ENCODE measurements at regions not wholly inside any gene's neighbourhood (a gene's known extent, or its start where the extent isn't known, plus 50 kb on each side); places are given as distances from the start of the nearest gene placed in this dataset.

- H3K9ac ChIP-seq (ENCODE audit: insufficient read depth in 1 of 2, low read length in 2 of 2) = no peak overlapping the region
- H3K9me3 ChIP-seq (ENCODE audit: control insufficient read depth in 4 of 4, insufficient read depth in 3 of 4, low read length in 3 of 4) = peaks cover 0 to 3% (median 0%) of the 10 kb centered on the region in 4 donors
- no peak overlapping the region for H3K27ac ChIP-seq (ENCODE audit: low read depth in 1 of 2, low read length in 1 of 2)
- DNase-seq (no peak), ATAC-seq (ENCODE audit: insufficient read depth, low FRiP score) (no peak)
- H3K36me3 ChIP-seq (ENCODE audit: control insufficient read depth in 4 of 4, insufficient read depth in 4 of 4, low read length in 4 of 4) = no peaks in the 10 kb centered on the region
- no peaks in the 10 kb centered on the region for H3K27me3 ChIP-seq (ENCODE audit: control insufficient read depth in 3 of 3, insufficient read depth in 3 of 3, low read length in 2 of 3)
- no peak overlapping the region for H3K4me3 ChIP-seq
- TF ChIP-seq CTCF (IDR thresholded peaks at IDR 0.05; ENCODE audit: control extremely low read depth, extremely low read depth) = no peak
- WGBS, 2 donors = 72 to 82% methylated on average over 7 of the region's 7 CpGs
- H3K4me1 ChIP-seq (ENCODE audit: control insufficient read depth in 5 of 5, insufficient read depth in 5 of 5, low read length in 5 of 5) = no peaks in the 10 kb centered on the region
These were observed 289.3 kb upstream of the GOLIM4 start for GRCh38 chr3:168384990-168385389.

GRCh38 chr3:168383573-168383972 lies 287.8 kb upstream of the GOLIM4 start:
- Histone ChIP-seq H3K27ac (ENCODE audit: low read depth in 1 of 2, low read length in 1 of 2) (no peak overlapping the region), H3K36me3 (ENCODE audit: control insufficient read depth in 4 of 4, insufficient read depth in 4 of 4, low read length in 4 of 4) (no peaks in the 10 kb centered on the region), H3K27me3 (ENCODE audit: control insufficient read depth in 3 of 3, insufficient read depth in 3 of 3, low read length in 2 of 3) (no peaks in the 10 kb centered on the region), H3K9ac (ENCODE audit: insufficient read depth in 1 of 2, low read length in 2 of 2) (no peak overlapping the region), H3K4me1 (ENCODE audit: control insufficient read depth in 5 of 5, insufficient read depth in 5 of 5, low read length in 5 of 5) (no peaks in the 10 kb centered on the region), H3K4me3 (no peak overlapping the region), H3K9me3 (ENCODE audit: control insufficient read depth in 4 of 4, insufficient read depth in 3 of 4, low read length in 3 of 4) (peaks cover 0 to 3% (median 0%) of the 10 kb centered on the region in 4 donors)
- no peak for TF ChIP-seq CTCF (IDR thresholded peaks at IDR 0.05; ENCODE audit: control extremely low read depth, extremely low read depth)
- DNase-seq = no peak
- no peak for ATAC-seq (ENCODE audit: insufficient read depth, low FRiP score)
- WGBS, 2 donors = 90 to 97% methylated on average over 2 of the region's 2 CpGs

GRCh38 chr3:168371846-168372245 lies 276.1 kb upstream of the GOLIM4 start:
- no peak for TF ChIP-seq CTCF (IDR thresholded peaks at IDR 0.05; ENCODE audit: control extremely low read depth, extremely low read depth)
- Histone ChIP-seq H3K27ac (ENCODE audit: low read depth in 1 of 2, low read length in 1 of 2) (no peak overlapping the region), H3K27me3 (ENCODE audit: control insufficient read depth in 3 of 3, insufficient read depth in 3 of 3, low read length in 2 of 3) (no peaks in the 10 kb centered on the region), H3K4me3 (no peak overlapping the region), H3K4me1 (ENCODE audit: control insufficient read depth in 5 of 5, insufficient read depth in 5 of 5, low read length in 5 of 5) (peaks cover 0 to 3% (median 0%) of the 10 kb centered on the region in 5 donors), H3K36me3 (ENCODE audit: control insufficient read depth in 4 of 4, insufficient read depth in 4 of 4, low read length in 4 of 4) (no peaks in the 10 kb centered on the region), H3K9me3 (ENCODE audit: control insufficient read depth in 4 of 4, insufficient read depth in 3 of 4, low read length in 3 of 4) (no peaks in the 10 kb centered on the region), H3K9ac (ENCODE audit: insufficient read depth in 1 of 2, low read length in 2 of 2) (no peak overlapping the region)
- 20 to 44% methylated on average over 3 of the region's 3 CpGs for WGBS, 2 donors
- no peak for ATAC-seq (ENCODE audit: insufficient read depth, low FRiP score)
- no peak for DNase-seq

DNA sequence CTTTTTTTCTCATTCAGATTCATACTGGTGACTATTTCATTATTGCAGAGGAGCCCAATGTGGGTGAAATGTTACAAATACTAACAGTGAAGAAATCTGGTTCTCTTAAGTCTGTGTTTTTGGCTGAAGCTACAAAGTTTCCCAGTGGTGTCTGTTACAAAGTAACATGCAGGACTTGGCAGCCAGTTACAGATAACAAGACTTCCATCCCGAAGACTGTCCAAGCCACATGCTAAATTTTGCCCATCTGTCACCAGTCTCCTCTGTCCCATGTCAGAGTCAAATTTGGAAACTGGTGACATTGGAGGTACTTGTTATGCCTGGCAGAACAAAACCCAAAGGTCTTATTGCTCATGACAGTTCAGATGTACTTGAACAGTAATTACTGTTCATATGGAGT lies 269.2 kb upstream of the GOLIM4 start:
- Histone ChIP-seq H3K27me3 (ENCODE audit: control insufficient read depth in 3 of 3, insufficient read depth in 3 of 3, low read length in 2 of 3) (no peaks in the 10 kb centered on the region), H3K27ac (ENCODE audit: low read depth in 1 of 2, low read length in 1 of 2) (no peak overlapping the region), H3K9me3 (ENCODE audit: control insufficient read depth in 4 of 4, insufficient read depth in 3 of 4, low read length in 3 of 4) (no peaks in the 10 kb centered on the region), H3K9ac (ENCODE audit: insufficient read depth in 1 of 2, low read length in 2 of 2) (no peak overlapping the region), H3K36me3 (ENCODE audit: control insufficient read depth in 4 of 4, insufficient read depth in 4 of 4, low read length in 4 of 4) (no peaks in the 10 kb centered on the region), H3K4me3 (no peak overlapping the region), H3K4me1 (ENCODE audit: control insufficient read depth in 5 of 5, insufficient read depth in 5 of 5, low read length in 5 of 5) (peaks cover 0 to 13% (median 2%) of the 10 kb centered on the region in 5 donors)
- 73 to 77% methylated on average over 1 of the region's 1 CpG for WGBS, 2 donors
- TF ChIP-seq CTCF (IDR thresholded peaks at IDR 0.05; ENCODE audit: control extremely low read depth, extremely low read depth) = no peak
- ATAC-seq (ENCODE audit: insufficient read depth, low FRiP score) (no peak), DNase-seq (peak; percentile 55 to 89 (median 86))
